Fibroblast of upper back skin (primary cell): ENCODE measurements at regions not wholly inside any gene's neighbourhood (a gene's known extent, or its start where the extent isn't known, plus 50 kb on each side); places are given as distances from the start of the nearest gene placed in this dataset.
A peak's percentile ranks its signal among the peaks of the same experiment; 100 is the strongest.
"Not testable (repeated sequence)": the region's sequence is repeated elsewhere in the genome, so short reads cannot be mapped to it uniquely, and the experiment has no call there.

Source experiments
- DNase-seq: peaks from one replicate; pipeline ENCODE4 v3.0.0-alpha.2; 2013

DNA sequence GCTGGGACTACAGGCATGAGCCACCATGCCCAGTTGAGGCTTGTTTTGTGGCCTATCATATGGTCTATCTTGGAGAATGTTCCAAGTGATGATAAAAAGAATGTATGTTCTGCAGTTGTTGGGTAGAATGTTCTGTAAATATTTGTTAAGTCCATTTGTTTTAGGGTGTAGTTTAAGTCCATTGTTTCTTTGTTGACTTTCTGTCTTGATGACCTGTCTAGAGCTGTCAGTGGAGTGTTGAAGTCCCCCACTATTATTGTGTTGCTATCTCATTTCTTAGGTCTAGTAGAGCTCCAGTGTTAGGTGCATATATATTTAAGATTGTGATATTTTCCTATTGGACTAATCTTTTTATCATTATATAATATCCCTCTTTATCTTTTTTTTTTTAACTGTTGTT lies 284.3 kb upstream of the EXOC2 start:
- DNase-seq = not testable (repeated sequence)

- peak; percentile 88 for DNase-seq
These were observed 279.2 kb upstream of the EXOC2 start for GRCh38 chr6:971981-972640.

- no peak for DNase-seq
These were observed 275.9 kb upstream of the EXOC2 start for GRCh38 chr6:968791-969190.

- peak; percentile 22 for DNase-seq
These were observed 274.8 kb upstream of the EXOC2 start for GRCh38 chr6:967701-968100.

- DNase-seq = peak; percentile 27
These were observed 272.4 kb upstream of the EXOC2 start for GRCh38 chr6:965343-965742.

DNA sequence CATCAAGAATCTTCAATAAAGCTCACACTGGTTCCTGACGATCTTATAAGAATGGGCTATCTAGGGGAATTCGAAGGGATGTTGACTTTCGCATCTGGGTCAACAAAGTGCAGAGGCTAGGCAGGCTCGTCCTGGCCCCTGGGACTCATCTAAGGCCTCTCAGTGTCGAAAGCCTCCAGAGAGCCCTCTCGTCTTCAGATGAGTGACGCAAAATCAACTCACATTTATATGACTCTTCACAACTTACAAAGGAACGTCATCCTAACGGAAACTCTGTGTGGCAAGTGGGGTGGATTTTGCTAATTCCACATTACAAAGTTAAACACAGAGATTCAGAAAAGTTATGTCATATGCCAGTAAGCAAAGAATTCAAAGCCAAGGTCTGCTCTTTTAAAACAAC lies 270.5 kb upstream of the EXOC2 start:
- no peak for DNase-seq

DNA sequence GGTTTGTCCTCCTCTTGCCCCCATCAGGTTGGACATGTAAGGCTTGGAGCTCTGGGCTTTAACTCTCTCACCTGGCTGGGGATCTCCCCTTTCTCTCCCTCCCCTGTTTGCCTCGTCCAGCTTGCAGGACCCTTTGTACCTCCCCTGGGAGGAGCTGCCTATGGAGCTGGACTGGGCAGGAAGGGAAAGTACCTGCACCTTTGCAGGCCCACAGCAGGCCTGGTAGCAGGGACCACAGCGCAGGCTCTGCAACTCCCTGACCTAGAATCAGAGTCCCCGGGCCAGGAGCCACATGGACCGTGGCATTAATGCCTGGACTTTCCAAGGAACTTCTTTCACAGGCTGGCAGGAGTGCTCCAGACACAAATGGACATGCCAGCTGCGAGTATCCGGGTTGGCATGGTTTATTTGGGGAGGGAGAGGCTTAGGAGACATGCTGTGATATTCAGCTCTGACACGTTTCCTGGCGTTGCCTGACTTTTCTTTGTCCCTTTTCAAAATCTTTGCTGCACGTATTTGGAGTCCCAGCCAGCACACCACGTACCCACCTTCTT lies 268.5 kb upstream of the EXOC2 start:
- DNase-seq = no peak

DNA sequence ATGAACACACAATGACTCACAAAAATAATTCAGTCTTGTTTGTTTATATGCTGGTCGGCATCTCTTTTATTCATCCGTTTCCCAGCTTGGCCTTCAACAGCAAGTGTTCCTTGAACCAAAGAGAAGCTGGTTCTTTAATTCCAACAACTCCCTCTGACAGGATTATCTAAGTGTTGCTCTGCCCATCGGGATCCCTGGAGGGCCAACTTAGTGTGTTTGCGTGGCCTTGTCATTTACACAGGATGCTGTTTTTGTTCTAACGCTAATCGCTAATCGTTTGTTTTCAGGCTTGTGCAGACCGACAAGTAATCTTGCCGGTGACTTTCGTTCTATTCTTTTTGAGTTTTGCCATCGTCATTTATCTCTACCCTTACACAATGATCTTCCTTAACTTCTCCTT lies 267.4 kb upstream of the EXOC2 start:
- DNase-seq = no peak

DNA sequence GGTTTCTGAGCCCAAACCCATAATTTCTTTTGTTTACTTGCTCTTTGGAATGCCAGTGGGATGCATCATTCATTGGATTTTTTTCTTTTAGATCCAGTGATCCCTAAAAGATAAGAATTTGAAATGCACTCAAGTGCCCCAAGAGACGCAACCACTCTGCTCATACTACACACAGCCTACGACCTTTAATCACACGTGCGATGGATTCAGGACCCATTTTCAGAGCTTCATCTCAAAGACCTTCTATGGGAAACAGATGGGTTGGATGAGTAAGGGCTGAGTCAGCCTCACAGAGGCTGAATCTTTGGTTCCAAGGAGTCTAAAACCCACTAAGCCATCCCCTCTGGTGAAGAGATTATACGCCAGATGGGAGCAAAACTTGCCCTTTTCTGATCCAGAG lies 265.5 kb upstream of the EXOC2 start:
- DNase-seq = peak; percentile 95

GRCh38 chr6:951399-952181 lies 258.7 kb upstream of the EXOC2 start:
- no peak for DNase-seq

- DNase-seq = no peak
These were observed 254.4 kb upstream of the EXOC2 start for GRCh38 chr6:947235-947934.

DNA sequence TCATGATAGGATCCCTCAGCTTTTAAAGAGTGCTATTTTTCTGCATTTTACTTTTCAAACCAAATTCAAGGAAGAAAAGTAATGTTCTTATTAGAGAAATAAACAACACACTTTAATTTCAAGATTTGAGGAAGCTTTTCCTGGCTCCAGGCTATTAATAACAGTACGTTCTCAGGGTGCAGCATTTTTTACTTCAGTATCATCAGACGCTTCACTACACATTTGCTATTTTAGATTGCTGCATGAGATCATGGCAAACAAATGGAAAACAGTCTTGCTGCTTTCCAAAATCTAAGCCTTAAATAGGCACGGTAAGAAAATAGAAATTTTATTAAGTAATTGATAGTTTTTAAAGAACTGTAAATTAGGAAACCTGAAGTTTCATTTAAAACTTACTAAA lies 253.6 kb upstream of the EXOC2 start:
- peak; percentile 14 for DNase-seq

- no peak for DNase-seq
These were observed 246.8 kb upstream of the EXOC2 start for GRCh38 chr6:939526-940252.

DNA sequence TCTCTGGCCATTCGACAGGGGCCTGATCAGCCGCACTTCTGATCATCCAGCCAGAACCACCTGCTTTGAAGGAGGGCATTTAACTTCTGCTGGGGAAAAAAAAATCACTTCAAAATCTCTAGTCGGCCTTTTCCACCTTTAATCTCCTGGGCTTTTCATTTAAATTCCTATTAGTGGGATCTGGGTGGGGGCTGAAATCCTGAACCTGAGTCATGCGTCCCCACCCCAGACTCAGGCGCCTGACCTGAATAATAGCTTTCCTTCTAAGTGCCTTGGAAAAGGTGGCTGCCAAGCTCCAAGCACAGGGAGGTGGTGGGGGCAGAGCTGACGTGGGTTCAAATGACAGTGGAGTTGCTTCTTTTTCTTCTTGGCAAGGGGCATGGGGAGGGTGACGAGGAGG lies 246.0 kb upstream of the EXOC2 start:
- DNase-seq = no peak

- no peak for DNase-seq
These were observed 245.4 kb upstream of the EXOC2 start for GRCh38 chr6:938271-938905.

- no peak for DNase-seq
These were observed 242.6 kb upstream of the EXOC2 start for GRCh38 chr6:935582-935981.

DNA sequence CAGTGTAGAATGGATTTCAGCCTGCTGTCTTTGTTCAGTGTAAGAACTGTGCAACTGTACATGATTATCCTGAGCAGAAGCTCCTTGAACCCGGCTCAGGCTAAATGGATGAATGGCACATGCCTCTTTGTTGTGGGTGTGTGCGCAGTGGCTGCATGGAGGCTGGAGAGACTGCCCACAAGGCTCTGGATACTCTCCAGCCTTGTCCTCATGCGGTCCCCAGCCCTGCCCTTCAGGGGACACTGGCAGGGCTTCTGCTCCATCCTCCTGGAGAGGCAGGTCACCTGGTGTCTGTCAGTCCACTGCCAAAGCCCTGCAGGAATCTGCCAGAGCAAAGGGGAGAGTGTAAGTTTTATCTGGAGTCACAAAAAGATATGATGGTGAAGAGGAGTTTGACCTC lies 241.7 kb upstream of the EXOC2 start:
- DNase-seq = no peak

GRCh38 chr6:931919-932318 lies 239.0 kb upstream of the EXOC2 start:
- DNase-seq = not testable (repeated sequence)

GRCh38 chr6:927157-927556 lies 234.2 kb upstream of the EXOC2 start:
- DNase-seq = no peak

DNA sequence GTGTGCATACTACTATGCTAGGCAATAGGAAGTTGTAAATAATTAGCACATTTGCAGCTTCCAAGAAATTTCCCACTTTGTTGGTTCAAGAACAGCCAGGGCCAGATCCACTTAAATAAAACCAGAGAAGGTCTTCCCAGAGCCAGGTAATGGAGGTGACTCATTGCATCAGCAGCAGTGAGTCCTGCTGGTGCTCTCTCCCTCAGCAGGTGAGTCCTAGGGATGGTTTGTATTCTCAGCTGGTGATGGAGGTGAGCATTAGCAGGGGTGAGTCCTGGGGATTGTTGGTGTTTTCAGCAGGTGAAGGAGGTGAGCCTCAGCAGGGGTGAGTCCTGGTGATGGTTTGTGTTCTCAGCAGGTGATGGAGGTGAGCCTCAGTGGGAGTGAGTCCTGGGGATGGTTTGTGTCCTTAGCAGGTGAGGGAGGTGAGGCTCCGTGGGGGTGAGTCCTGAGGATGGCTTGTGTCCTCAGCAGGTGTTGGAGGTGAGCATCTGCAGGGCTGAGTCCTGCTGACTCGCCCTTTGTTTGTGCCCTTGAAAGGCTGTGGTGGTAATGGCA lies 232.8 kb upstream of the EXOC2 start:
- DNase-seq = no peak

DNA sequence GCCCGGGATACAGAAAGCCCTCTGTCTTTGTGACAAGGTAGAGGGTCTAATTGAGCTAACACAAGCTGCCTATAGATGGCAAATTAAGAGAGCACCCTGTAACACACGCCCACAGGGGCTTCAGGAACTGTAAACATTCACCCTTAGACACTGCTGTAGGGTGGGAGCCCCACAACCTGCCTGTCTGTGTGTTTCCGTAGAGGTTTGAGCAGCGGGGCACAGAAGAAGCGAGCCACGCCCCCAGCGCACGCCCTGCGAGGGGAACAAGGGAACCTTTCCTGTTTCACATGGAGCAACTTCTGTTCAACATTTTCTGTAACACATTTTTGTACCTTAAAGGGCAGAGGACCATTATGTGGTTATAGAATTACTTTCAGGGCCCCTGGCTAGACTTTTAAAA lies 231.7 kb upstream of the EXOC2 start:
- no peak for DNase-seq

DNA sequence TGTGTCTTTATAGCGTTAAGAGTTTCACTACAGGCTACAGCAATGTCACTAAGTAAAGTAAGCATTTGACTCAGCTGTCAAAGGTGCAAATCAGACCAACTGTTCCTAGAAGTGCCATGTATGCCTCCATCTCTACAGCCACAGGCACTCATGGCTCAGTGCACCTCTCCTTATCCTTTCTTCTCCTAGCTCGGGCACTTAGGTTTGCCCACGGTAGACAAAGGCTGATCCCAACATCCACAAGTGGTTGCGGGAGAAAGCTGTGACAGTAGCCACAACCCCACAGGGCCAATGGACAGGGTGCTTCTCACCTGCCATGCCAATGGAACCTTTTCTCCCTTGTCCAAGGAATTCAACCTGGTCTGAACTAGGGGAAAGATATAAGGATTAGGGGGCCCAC lies 228.5 kb upstream of the EXOC2 start:
- no peak for DNase-seq
